ENCODE measurements at regions not wholly inside any gene's neighbourhood (a gene's known extent, or its start where the extent isn't known, plus 50 kb on each side); places are given as distances from the start of the nearest gene placed in this dataset.

- peaks cover 8% of the 10 kb centered on the region for H3K36me3 Mint-ChIP-seq
- DNase-seq (ENCODE audit: low spot score): no peak
- no peak overlapping the region for H3K4me3 Mint-ChIP-seq
- TF ChIP-seq, protein P1, sequence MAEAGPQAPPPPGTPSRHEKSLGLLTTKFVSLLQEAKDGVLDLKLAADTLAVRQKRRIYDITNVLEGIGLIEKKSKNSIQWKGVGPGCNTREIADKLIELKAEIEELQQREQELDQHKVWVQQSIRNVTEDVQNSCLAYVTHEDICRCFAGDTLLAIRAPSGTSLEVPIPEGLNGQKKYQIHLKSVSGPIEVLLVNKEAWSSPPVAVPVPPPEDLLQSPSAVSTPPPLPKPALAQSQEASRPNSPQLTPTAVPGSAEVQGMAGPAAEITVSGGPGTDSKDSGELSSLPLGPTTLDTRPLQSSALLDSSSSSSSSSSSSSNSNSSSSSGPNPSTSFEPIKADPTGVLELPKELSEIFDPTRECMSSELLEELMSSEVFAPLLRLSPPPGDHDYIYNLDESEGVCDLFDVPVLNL (CRISPR knock-in tag; IDR thresholded peaks at IDR 0.05; ENCODE audit: borderline replicate concordance, low read depth): no peak
- TF ChIP-seq MYBL2 (CRISPR knock-in tag; IDR thresholded peaks at IDR 0.05) (no peak), NFATC4 (CRISPR knock-in tag; IDR thresholded peaks at IDR 0.05) (no peak), ZNF416 (CRISPR knock-in tag; IDR thresholded peaks at IDR 0.05) (no peak), ELF4 (CRISPR knock-in tag; IDR thresholded peaks at IDR 0.05; ENCODE audit: low read depth) (no peak)
- ChIA-PET CTCF (no interaction called here), POLR2A (no interaction called here)
- H3K9me3 Mint-ChIP-seq: peaks cover 21% of the 10 kb centered on the region
- H3K27ac Mint-ChIP-seq: no peak overlapping the region
- peaks cover 5% of the 10 kb centered on the region for H3K27me3 Mint-ChIP-seq (ENCODE audit: low read depth)
- no peak for ATAC-seq
- H3K4me1 Mint-ChIP-seq: peaks cover 3% of the 10 kb centered on the region; the same call in 1 of the 2 replicates
Measured at GRCh38 chr7:73939528-73939927, 78.6 kb downstream of the TMEM270 start.

DNA sequence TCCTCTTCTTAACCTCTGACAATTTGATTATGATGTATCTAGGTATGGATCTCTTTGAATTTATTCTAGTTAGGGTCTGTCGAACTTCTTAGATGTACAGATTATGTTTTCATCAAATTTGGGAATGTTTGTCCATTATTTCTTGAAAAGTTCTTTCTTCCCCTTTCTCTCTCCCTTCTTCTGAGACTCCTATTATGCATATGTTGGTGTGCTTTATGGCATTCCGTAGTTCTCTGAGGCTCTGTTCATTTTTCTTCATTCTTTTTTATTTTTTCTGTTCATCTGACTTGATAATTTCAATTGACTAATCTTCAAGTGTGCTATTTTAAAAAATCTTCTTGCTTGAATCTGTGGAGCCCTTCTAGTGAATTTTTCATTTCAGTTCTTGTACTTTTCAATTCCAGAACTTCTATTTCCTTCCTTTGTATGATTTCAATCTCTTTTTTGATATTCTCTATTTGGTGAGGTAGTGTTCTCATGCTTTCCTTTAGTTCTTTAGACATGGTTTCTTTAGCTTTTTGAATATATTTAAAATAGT is 79.8 kb downstream of the TMEM270 start:
- DNase-seq (ENCODE audit: low spot score) (no peak), ATAC-seq (no peak)
- H3K4me3 Mint-ChIP-seq: no peak overlapping the region
- peaks cover 14% of the 10 kb centered on the region for H3K36me3 Mint-ChIP-seq
- ChIA-PET CTCF (no interaction called here), POLR2A (no interaction called here)
- peaks cover 5% of the 10 kb centered on the region for H3K27me3 Mint-ChIP-seq (ENCODE audit: low read depth)
- H3K9me3 Mint-ChIP-seq: peaks cover 29% of the 10 kb centered on the region
- TF ChIP-seq, protein P1 (CRISPR knock-in tag; IDR thresholded peaks at IDR 0.05; ENCODE audit: borderline replicate concordance, low read depth): no peak
- TF ChIP-seq JAZF1 (CRISPR knock-in tag; IDR thresholded peaks at IDR 0.05): no peak
- no peak for TF ChIP-seq ZNF138 (CRISPR knock-in tag; conservative IDR thresholded peaks at IDR 0.05)
- TF ChIP-seq ZNF532 (CRISPR knock-in tag; IDR thresholded peaks at IDR 0.05; ENCODE audit: borderline replicate concordance): no peak
- TF ChIP-seq, protein P2, sequence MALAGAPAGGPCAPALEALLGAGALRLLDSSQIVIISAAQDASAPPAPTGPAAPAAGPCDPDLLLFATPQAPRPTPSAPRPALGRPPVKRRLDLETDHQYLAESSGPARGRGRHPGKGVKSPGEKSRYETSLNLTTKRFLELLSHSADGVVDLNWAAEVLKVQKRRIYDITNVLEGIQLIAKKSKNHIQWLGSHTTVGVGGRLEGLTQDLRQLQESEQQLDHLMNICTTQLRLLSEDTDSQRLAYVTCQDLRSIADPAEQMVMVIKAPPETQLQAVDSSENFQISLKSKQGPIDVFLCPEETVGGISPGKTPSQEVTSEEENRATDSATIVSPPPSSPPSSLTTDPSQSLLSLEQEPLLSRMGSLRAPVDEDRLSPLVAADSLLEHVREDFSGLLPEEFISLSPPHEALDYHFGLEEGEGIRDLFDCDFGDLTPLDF (CRISPR knock-in tag; IDR thresholded peaks at IDR 0.05): no peak
- no peak for TF ChIP-seq ZNF232 (CRISPR knock-in tag; IDR thresholded peaks at IDR 0.05)
- TF ChIP-seq, protein P3, sequence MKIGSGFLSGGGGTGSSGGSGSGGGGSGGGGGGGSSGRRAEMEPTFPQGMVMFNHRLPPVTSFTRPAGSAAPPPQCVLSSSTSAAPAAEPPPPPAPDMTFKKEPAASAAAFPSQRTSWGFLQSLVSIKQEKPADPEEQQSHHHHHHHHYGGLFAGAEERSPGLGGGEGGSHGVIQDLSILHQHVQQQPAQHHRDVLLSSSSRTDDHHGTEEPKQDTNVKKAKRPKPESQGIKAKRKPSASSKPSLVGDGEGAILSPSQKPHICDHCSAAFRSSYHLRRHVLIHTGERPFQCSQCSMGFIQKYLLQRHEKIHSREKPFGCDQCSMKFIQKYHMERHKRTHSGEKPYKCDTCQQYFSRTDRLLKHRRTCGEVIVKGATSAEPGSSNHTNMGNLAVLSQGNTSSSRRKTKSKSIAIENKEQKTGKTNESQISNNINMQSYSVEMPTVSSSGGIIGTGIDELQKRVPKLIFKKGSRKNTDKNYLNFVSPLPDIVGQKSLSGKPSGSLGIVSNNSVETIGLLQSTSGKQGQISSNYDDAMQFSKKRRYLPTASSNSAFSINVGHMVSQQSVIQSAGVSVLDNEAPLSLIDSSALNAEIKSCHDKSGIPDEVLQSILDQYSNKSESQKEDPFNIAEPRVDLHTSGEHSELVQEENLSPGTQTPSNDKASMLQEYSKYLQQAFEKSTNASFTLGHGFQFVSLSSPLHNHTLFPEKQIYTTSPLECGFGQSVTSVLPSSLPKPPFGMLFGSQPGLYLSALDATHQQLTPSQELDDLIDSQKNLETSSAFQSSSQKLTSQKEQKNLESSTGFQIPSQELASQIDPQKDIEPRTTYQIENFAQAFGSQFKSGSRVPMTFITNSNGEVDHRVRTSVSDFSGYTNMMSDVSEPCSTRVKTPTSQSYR (CRISPR knock-in tag; IDR thresholded peaks at IDR 0.05): no peak
- TF ChIP-seq, protein P4, sequence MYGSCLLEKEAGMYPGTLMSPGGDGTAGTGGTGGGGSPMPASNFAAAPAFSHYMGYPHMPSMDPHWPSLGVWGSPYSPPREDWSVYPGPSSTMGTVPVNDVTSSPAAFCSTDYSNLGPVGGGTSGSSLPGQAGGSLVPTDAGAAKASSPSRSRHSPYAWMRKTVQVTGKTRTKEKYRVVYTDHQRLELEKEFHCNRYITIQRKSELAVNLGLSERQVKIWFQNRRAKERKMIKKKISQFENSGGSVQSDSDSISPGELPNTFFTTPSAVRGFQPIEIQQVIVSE (CRISPR knock-in tag; IDR thresholded peaks at IDR 0.05; ENCODE audit: borderline replicate concordance): no peak
- TF ChIP-seq FOXK1 (CRISPR knock-in tag; IDR thresholded peaks at IDR 0.05): no peak
- no peak for TF ChIP-seq ZNF671 (CRISPR knock-in tag; IDR thresholded peaks at IDR 0.05)
- TF ChIP-seq RORB (CRISPR knock-in tag; IDR thresholded peaks at IDR 0.05): no peak
- TF ChIP-seq ZNF263 (CRISPR knock-in tag; IDR thresholded peaks at IDR 0.05; ENCODE audit: low read depth): no peak
- TF ChIP-seq GRHL2 (CRISPR knock-in tag; IDR thresholded peaks at IDR 0.05; ENCODE audit: insufficient replicate concordance, severe bottlenecking): no peak
- TF ChIP-seq, protein P5, sequence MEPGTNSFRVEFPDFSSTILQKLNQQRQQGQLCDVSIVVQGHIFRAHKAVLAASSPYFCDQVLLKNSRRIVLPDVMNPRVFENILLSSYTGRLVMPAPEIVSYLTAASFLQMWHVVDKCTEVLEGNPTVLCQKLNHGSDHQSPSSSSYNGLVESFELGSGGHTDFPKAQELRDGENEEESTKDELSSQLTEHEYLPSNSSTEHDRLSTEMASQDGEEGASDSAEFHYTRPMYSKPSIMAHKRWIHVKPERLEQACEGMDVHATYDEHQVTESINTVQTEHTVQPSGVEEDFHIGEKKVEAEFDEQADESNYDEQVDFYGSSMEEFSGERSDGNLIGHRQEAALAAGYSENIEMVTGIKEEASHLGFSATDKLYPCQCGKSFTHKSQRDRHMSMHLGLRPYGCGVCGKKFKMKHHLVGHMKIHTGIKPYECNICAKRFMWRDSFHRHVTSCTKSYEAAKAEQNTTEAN (CRISPR knock-in tag; IDR thresholded peaks at IDR 0.05): no peak
- no peak for TF ChIP-seq IRF1 (CRISPR knock-in tag; IDR thresholded peaks at IDR 0.05)
- H3K4me1 Mint-ChIP-seq: peaks cover 3% of the 10 kb centered on the region; the same call in 1 of the 2 replicates
- no peak overlapping the region for H3K27ac Mint-ChIP-seq
